ENCODE measurements at regions not wholly inside any gene's neighbourhood (a gene's known extent, or its start where the extent isn't known, plus 50 kb on each side); places are given as distances from the start of the nearest gene placed in this dataset.

DNA sequence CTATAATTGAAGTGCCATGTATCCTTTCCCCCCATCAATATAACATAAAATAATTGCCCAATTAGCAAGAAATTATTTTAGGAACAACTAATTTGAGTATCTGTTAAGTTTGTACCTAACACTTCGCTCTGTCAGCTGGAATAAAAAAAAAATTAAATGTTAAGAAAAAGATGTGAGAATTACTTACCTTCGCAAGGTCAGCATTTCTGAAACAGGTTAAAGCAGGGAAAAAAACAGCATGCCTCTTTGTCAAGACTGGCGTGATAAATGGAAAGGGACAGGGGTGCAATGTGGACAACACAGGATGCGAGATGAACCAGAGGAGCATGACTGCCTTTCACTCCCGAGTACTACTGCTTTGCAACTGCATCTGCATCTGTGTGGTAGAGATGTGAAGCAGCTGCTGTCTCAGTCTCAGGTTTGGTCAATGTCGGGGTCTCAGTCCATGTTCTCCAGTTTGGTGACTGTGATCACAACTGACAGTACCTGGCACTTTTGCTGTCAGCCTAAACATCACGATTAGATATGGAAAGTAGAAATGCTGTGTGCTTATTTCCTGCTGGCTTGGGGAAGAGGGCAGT lies 565.4 kb upstream of the LRRTM1 start:
- no peak for ATAC-seq
- Histone ChIP-seq H3K4me1 (ENCODE audit: control insufficient read depth, insufficient read depth, low read length) (no peaks in the 10 kb centered on the region), H3K9me3 (ENCODE audit: control insufficient read depth, insufficient read depth, low read length) (peaks cover 7% of the 10 kb centered on the region), H3K27ac (ENCODE audit: low read length) (no peak overlapping the region), H3K36me3 (ENCODE audit: control insufficient read depth, insufficient read depth, low read length) (no peaks in the 10 kb centered on the region), H3K4me3 (ENCODE audit: low read length) (no peak overlapping the region), H3K27me3 (ENCODE audit: control insufficient read depth, insufficient read depth, low read length) (no peaks in the 10 kb centered on the region)
- Mint-ChIP-seq H3K27ac (no peak overlapping the region), H3K36me3 (peaks cover 8% of the 10 kb centered on the region), H3K4me3 (no peak overlapping the region), H3K27me3 (ENCODE audit: low read depth in 2 of 2) (no peaks in the 10 kb centered on the region), H3K9me3 (peaks cover 15 to 25% of the 10 kb centered on the region in 2 donors), H3K4me1 (no peaks in the 10 kb centered on the region)
- DNase-seq: no peak
- intact Hi-C loops (cut with micrococcal nuclease): no loop called here
- TF ChIP-seq, protein P1, sequence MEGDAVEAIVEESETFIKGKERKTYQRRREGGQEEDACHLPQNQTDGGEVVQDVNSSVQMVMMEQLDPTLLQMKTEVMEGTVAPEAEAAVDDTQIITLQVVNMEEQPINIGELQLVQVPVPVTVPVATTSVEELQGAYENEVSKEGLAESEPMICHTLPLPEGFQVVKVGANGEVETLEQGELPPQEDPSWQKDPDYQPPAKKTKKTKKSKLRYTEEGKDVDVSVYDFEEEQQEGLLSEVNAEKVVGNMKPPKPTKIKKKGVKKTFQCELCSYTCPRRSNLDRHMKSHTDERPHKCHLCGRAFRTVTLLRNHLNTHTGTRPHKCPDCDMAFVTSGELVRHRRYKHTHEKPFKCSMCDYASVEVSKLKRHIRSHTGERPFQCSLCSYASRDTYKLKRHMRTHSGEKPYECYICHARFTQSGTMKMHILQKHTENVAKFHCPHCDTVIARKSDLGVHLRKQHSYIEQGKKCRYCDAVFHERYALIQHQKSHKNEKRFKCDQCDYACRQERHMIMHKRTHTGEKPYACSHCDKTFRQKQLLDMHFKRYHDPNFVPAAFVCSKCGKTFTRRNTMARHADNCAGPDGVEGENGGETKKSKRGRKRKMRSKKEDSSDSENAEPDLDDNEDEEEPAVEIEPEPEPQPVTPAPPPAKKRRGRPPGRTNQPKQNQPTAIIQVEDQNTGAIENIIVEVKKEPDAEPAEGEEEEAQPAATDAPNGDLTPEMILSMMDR (IDR thresholded peaks at IDR 0.05): no peak
- WGBS (ENCODE audit: insufficient coverage): 83% methylated on average over 7 of the region's 7 CpGs

DNA sequence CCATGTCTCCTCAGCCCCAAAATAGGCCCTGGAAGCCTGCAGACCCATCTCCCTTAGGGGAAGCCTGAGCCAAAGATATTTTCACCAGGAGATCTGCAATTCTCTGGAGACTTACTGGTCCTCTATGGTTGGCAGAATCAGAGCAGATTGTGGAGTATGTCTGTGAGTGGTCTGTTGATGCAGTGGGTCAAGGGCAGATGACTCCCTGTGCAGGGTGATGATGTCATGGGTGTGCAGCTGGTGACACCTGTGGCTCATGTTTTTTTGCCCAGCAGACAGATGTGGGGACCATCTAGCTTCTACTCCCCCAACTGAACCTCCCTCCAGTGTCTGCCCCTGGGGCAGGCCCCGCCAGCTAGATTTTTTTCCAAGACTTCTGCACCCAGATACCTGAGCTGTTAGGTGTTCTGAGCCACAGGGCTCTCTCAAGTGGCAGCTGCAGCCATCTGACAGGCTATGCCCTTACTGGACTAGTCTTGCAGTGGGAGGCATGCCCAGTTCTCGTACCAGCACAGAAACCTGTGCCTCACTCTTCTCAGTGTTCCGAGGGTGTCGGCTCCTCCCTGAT lies 558.7 kb upstream of the LRRTM1 start:
- TF ChIP-seq, protein P1 (IDR thresholded peaks at IDR 0.05): no peak
- DNase-seq (no peak), ATAC-seq (no peak)
- peaks cover 19% of the 10 kb centered on the region for H3K9me3 ChIP-seq (ENCODE audit: control insufficient read depth, insufficient read depth, low read length)
- WGBS (ENCODE audit: insufficient coverage): 85% methylated on average over 4 of the region's 4 CpGs
- no peaks in the 10 kb centered on the region for H3K4me1 Mint-ChIP-seq
- no peak overlapping the region for H3K4me3 ChIP-seq (ENCODE audit: low read length)
- peaks cover 1% of the 10 kb centered on the region for H3K36me3 Mint-ChIP-seq
- no peak overlapping the region for H3K27ac Mint-ChIP-seq
- no peaks in the 10 kb centered on the region for H3K4me1 ChIP-seq (ENCODE audit: control insufficient read depth, insufficient read depth, low read length)
- H3K27me3 Mint-ChIP-seq (ENCODE audit: low read depth in 2 of 2): no peaks in the 10 kb centered on the region
- no peaks in the 10 kb centered on the region for H3K27me3 ChIP-seq (ENCODE audit: control insufficient read depth, insufficient read depth, low read length)
- intact Hi-C loops (cut with micrococcal nuclease): no loop called here
- no peaks in the 10 kb centered on the region for H3K36me3 ChIP-seq (ENCODE audit: control insufficient read depth, insufficient read depth, low read length)
- peaks cover 9 to 16% of the 10 kb centered on the region in 2 donors for H3K9me3 Mint-ChIP-seq
- H3K4me3 Mint-ChIP-seq: no peak overlapping the region
- no peak overlapping the region for H3K27ac ChIP-seq (ENCODE audit: low read length)

DNA sequence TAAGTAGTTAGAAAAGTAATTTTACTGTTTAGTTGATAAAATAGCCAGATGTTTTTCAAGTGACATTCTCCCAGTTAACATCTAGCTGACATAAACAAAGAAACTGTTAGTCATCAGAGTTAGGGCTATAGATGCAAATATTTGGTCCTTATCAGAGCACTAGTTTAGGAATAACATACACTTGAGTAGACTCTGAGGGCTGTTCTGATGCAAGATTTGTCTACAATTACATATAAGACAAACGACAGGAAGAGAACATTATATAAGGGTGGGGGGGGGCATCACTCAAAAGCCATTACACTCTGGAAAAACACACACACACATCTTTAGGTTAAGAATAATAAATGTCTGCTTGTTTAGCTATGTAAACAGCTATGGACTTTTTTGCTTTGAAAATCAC lies 554.4 kb upstream of the LRRTM1 start:
- intact Hi-C loops (cut with micrococcal nuclease): no loop called here
- Mint-ChIP-seq H3K4me1 (no peaks in the 10 kb centered on the region), H3K27me3 (ENCODE audit: low read depth in 2 of 2) (no peaks in the 10 kb centered on the region), H3K9me3 (peaks cover 10 to 11% of the 10 kb centered on the region in 2 donors), H3K36me3 (no peaks in the 10 kb centered on the region), H3K4me3 (no peak overlapping the region), H3K27ac (no peak overlapping the region)
- H3K4me1 ChIP-seq (ENCODE audit: control insufficient read depth, insufficient read depth, low read length): no peaks in the 10 kb centered on the region
- no peak for ATAC-seq
- no peak overlapping the region for H3K27ac ChIP-seq (ENCODE audit: low read length)
- no peaks in the 10 kb centered on the region for H3K27me3 ChIP-seq (ENCODE audit: control insufficient read depth, insufficient read depth, low read length)
- no CpG with 5 or more reads among the region's 1 CpG for WGBS (ENCODE audit: insufficient coverage)
- no peak for DNase-seq
- H3K4me3 ChIP-seq (ENCODE audit: low read length): no peak overlapping the region
- TF ChIP-seq, protein P1 (IDR thresholded peaks at IDR 0.05): no peak
- peaks cover 13% of the 10 kb centered on the region for H3K9me3 ChIP-seq (ENCODE audit: control insufficient read depth, insufficient read depth, low read length)
- no peaks in the 10 kb centered on the region for H3K36me3 ChIP-seq (ENCODE audit: control insufficient read depth, insufficient read depth, low read length)

DNA sequence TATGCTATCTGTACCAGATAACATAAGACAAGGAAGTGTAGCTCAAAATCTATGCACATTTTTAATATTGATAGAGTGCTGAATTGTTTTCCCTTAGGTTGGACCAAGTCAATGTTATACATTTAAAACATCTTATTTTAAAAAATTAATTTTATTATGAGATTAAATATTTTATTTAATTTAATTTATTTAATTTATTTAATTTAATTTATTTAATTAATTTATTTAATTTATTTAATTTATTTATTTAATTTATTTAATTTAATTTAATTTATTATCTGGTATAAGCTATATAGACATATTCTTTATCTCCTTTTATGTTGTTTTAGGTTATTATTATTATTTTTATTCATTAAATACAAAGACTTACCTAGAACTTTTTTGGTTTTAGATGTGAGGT lies 551.7 kb upstream of the LRRTM1 start:
- no peak for ATAC-seq
- H3K27me3 Mint-ChIP-seq (ENCODE audit: low read depth in 2 of 2): no peaks in the 10 kb centered on the region
- Histone ChIP-seq H3K4me1 (ENCODE audit: control insufficient read depth, insufficient read depth, low read length) (no peaks in the 10 kb centered on the region), H3K4me3 (ENCODE audit: low read length) (no peak overlapping the region), H3K27me3 (ENCODE audit: control insufficient read depth, insufficient read depth, low read length) (no peaks in the 10 kb centered on the region), H3K27ac (ENCODE audit: low read length) (no peak overlapping the region), H3K9me3 (ENCODE audit: control insufficient read depth, insufficient read depth, low read length) (peaks cover 3% of the 10 kb centered on the region), H3K36me3 (ENCODE audit: control insufficient read depth, insufficient read depth, low read length) (no peaks in the 10 kb centered on the region)
- H3K36me3 Mint-ChIP-seq: peaks cover 9% of the 10 kb centered on the region
- no peak for DNase-seq
- intact Hi-C loops (cut with micrococcal nuclease): no loop called here
- no peaks in the 10 kb centered on the region for H3K4me1 Mint-ChIP-seq
- H3K9me3 Mint-ChIP-seq: peaks cover 10 to 16% of the 10 kb centered on the region in 2 donors
- TF ChIP-seq, protein P1 (IDR thresholded peaks at IDR 0.05): no peak
- no peak overlapping the region for H3K27ac Mint-ChIP-seq
- H3K4me3 Mint-ChIP-seq: no peak overlapping the region

Data from natural killer cell (primary cell).